ENCODE measurements at regions not wholly inside any gene's neighbourhood (a gene's known extent, or its start where the extent isn't known, plus 50 kb on each side); places are given as distances from the start of the nearest gene placed in this dataset.

- H3K27me3 ChIP-seq (replicated peaks in 1 of 2; ENCODE audit: control insufficient read depth in 2 of 2, insufficient read depth in 2 of 2, low read length in 1 of 2): no peaks in the 10 kb centered on the region
- ATAC-seq (no peak), DNase-seq (ENCODE audit: low read depth, low spot score) (no peak), FAIRE-seq (no peak)
- ChIA-PET RAD21 (ENCODE audit: unreplicated experiment) (no interaction called here), CTCF (no interaction called here), POLR2A (no interaction called here), SMC1A (ENCODE audit: uncharacterized antibody, unreplicated experiment) (no interaction called here)
- H3K79me2 ChIP-seq (ENCODE audit: control insufficient read depth, insufficient read depth, low read length): no peaks in the 10 kb centered on the region
- no peak overlapping the region for H3K4me3 ChIP-seq
- no peak overlapping the region for H2AFZ ChIP-seq (ENCODE audit: control insufficient read depth, low read depth, low read length)
- in situ Hi-C loops (cut with MboI): no loop called here
- no peaks in the 10 kb centered on the region for H3K4me1 ChIP-seq (ENCODE audit: control insufficient read depth, insufficient read depth, low read length)
- no peaks in the 10 kb centered on the region for H3K9me3 ChIP-seq (replicated peaks; ENCODE audit: control insufficient read depth, insufficient read depth, low read length)
- H3K9ac ChIP-seq (ENCODE audit: control insufficient read depth, insufficient read depth, low read length): no peak overlapping the region
- TF ChIP-seq CBFB (IDR thresholded peaks at IDR 0.05; ENCODE audit: low read depth) (no peak), BCL3 (IDR thresholded peaks at IDR 0.05; ENCODE audit: borderline replicate concordance, insufficient read depth, low read depth, low read length, poor library complexity, severe bottlenecking) (no peak), ZZZ3 (IDR thresholded peaks at IDR 0.05; ENCODE audit: control insufficient read depth, insufficient read length, low read depth) (no peak), IRF5 (IDR thresholded peaks at IDR 0.05; ENCODE audit: borderline replicate concordance) (no peak), POU2F2 (IDR thresholded peaks at IDR 0.05; ENCODE audit: borderline replicate concordance, low read depth, low read length) (no peak), TAF1 (IDR thresholded peaks at IDR 0.05; ENCODE audit: borderline replicate concordance, low read depth, low read length) (no peak), CUX1 (IDR thresholded peaks at IDR 0.05; ENCODE audit: insufficient replicate concordance, low read depth, low read length) (no peak), TBL1XR1 (IDR thresholded peaks at IDR 0.05; ENCODE audit: low read depth, low read length) (no peak), RELA (IDR thresholded peaks at IDR 0.05; ENCODE audit: borderline replicate concordance, partially characterized antibody) (no peak), RCOR1 (conservative IDR thresholded peaks at IDR 0.05; ENCODE audit: low read depth, low read length) (no peak), CTCF (IDR thresholded peaks at IDR 0.05 in 2 of 3, conservative IDR thresholded peaks at IDR 0.05 in 1 of 3; ENCODE audit: control insufficient read depth in 2 of 3, extremely low read depth in 1 of 3, insufficient read depth in 1 of 3, low read depth in 3 of 3, low read length in 3 of 3) (no peak), FOS (IDR thresholded peaks at IDR 0.05; ENCODE audit: borderline replicate concordance, extremely low read depth, insufficient read length) (no peak), CREB1 (IDR thresholded peaks at IDR 0.05; ENCODE audit: low read depth) (no peak), RAD21 (IDR thresholded peaks at IDR 0.05; ENCODE audit: insufficient read depth, low read depth, low read length) (no peak)
- intact Hi-C loops (cut with micrococcal nuclease; ENCODE audit: unreplicated experiment): no loop called here
- H3K4me2 ChIP-seq (ENCODE audit: control insufficient read depth, insufficient read depth): no peak overlapping the region
- no peak overlapping the region for H3K27ac ChIP-seq (ENCODE audit: control insufficient read depth, insufficient read depth)
- H4K20me1 ChIP-seq (ENCODE audit: control insufficient read depth, insufficient read depth): no peaks in the 10 kb centered on the region
- WGBS (ENCODE audit: insufficient coverage, insufficient replicate concordance, low lambda C conversion rate, missing lambda C conversion rate): 94% methylated on average over 1 of the region's 1 CpG
- BruUV-seq (replicated peaks): no TSS peak
- no peaks in the 10 kb centered on the region for H3K36me3 ChIP-seq (ENCODE audit: control insufficient read depth in 2 of 2, insufficient read depth in 2 of 2, low read length in 1 of 2)
These were observed 293.8 kb upstream of the FBXL7 start for GRCh38 chr5:15206133-15206532.
